GM19324 (cell line): ENCODE measurements at regions not wholly inside any gene's neighbourhood (a gene's known extent, or its start where the extent isn't known, plus 50 kb on each side); places are given as distances from the start of the nearest gene placed in this dataset.

Experiments
- ATAC-seq: cut with Tn5 transposase; IDR thresholded peaks from one replicate; pipeline ENCODE4 v1.9.1; 2021; ENCODE audit warnings: mild to moderate bottlenecking, moderate library complexity; ENCODE audit not compliant: unreplicated experiment, low FRiP score

GRCh38 chr2:209331291-209331844, 92.5 kb upstream of the MAP2 start:
- ATAC-seq: no peak

DNA sequence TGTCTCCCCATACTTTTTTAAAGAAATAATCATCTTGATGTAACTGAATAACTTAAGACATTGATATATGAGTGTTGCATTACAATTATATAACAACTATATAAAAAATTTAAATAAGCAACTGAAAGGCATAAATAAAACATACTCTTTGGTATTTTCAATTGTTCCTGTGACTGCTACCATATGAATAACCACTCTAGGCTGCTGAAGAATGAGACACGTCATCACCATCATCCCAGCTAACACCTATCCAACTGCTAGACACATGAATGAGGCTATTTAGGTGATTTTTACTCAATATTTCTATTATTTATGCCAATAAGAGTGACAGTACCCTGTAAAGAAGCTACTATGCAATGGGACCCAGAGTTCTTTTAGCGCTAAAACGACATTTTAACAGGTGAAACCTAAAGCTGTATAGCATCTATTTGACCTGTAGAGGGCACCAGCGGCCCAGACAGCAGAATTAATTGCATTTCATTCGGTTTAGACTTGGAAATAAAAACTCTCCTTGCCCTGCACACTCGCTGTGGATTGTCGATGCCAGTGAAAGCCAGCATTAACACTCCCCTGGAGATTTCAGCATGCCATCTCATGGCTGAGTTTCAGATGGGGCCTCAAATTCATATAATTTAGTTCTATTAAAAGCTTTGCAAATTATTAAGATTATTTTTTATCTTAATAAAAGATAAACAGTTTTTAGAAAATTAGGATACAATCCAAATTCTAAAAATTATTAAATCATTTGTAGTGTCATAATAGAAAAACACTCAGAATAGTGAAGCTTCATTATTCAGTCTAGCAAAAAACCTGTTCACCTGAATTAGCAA, 89.4 kb upstream of the MAP2 start:
- peak; percentile 67 for ATAC-seq

DNA sequence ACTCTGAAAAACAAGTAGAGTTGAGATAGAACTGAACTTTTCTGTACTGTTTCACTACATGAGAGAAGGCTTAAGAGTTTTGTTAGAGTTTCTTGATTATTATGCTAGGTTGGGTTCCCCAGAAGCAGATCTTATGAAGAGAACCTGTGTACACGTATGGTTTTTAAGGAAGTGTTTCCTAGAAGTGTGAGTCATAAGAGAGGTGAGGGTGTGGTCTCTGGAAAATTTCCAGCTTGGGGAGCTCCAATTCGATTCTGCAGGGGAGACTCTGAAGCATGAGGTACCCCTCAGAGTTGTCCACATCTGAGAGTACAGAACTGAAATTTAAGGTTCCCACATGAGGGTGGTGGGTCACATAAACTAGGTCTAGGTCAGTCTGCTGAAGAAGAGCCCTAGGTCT, 83.3 kb upstream of the MAP2 start:
- ATAC-seq: no peak

DNA sequence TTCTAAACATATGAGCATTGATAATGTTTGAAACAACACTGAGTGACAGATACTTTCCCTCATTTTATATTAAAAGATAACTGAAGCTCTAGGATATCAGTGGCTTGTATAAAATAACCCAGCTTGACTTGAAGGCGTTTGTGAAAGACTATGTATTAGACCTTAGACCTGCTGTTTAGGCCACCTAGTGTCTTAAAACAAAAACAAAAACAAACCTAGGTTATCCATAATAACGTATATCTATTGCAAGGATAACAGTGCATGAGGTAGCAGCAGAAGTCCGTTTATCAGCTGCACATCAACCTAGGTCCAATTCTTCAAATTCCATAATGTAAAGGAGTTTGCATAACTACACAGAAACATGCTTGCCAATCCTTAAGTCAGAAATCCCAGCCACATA, 79.5 kb upstream of the MAP2 start:
- ATAC-seq: no peak

DNA sequence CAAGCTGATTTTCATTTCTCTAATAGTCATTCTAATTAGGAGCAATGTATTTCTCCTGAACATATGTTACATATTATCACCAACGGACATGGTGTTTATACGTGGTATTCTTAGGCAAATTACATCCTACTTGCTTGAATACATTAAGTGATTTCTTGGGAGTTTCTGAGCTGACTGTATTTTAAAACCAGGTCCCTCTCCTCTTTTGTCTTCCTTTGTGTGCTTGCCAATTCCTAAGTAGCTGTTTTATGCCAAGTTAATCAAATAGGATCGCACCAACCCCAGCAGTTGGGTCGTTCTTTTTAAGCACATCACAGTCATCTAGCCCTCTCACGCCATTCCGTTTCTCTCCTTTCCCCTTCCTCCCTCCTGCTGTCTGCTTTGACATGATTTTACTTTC, 75.4 kb upstream of the MAP2 start:
- ATAC-seq: no peak

DNA sequence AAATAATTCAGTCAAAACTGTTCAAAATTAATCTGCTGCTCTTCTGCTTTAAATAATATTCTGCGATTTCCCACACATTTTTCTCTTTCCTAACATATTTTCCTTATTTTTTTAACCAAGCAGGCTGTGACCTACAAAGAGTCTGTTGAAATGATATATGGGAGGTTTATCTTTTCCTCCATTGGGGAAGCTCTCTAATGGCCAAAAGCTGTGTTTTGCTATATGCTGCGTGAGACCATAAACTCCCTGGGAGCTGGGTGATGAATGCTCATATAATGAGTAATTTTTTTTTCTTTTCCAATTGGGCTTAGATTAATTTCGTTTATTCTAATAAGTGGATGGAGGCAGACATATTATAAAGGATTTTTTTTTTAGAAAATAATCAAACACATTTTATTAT, 72.2 kb upstream of the MAP2 start:
- no peak for ATAC-seq

- no peak for ATAC-seq
Measured at GRCh38 chr2:209358992-209359391, 64.9 kb upstream of the MAP2 start.

DNA sequence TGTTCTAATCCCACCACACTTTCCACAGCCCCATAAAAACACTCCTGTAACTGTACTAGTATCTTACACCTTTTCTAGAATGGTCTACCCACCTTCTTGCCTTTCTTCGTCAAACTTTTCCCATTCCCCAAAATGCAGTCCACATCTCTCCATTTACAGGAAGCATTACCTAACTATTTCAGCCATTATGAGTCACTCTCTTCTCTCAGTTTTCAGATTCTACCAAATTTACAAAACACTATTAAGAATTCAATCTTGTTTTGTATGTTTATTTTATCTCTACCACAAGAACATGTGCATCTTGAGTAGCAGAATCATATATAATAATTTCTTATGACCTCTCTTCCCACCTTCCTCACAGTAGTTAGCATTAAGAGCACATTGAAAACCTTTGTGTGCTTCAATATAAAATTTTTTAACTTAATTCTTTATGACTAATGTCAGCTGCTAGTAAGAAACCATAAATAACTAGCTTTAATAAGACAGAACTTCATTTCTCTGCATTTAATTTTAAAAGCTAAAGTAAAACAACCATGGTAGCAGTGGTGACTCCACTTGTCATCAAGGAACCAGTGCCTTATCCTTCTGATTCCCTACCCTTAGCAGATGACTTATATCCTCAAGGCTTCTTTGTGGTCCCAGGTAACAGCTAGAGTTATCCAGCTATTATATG, 56.6 kb upstream of the MAP2 start:
- no peak for ATAC-seq

DNA sequence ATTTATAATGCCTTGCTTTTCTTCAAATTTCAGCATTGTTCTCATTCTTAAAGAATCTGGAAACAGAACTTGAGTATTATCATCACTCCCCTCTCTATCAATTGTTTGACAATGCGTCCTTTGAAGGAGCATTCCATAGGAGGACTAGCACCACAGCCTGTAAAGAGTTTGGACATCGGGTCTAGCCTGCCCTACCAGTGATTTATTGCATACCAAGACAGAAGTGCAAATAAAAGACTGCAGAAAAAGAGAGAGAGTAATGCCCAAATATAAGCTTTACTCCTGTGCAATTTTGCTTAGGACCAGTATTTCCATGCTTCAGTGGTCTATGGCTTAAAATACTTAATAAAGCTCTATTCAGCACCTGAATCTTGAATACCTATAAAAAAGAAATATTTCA, 55.4 kb upstream of the MAP2 start:
- ATAC-seq: no peak

- peak; percentile 82 for ATAC-seq
Measured at GRCh38 chr2:209368914-209369313, 54.9 kb upstream of the MAP2 start.

- ATAC-seq: no peak
Measured at GRCh38 chr2:209369656-209370055, 54.2 kb upstream of the MAP2 start.

GRCh38 chr2:209371407-209371806, 52.4 kb upstream of the MAP2 start:
- no peak for ATAC-seq
